ENCODE measurements at regions not wholly inside any gene's neighbourhood (a gene's known extent, or its start where the extent isn't known, plus 50 kb on each side); places are given as distances from the start of the nearest gene placed in this dataset.
"Not testable (repeated sequence)": the region's sequence is repeated elsewhere in the genome, so short reads cannot be mapped to it uniquely, and the experiment has no call there.

DNA sequence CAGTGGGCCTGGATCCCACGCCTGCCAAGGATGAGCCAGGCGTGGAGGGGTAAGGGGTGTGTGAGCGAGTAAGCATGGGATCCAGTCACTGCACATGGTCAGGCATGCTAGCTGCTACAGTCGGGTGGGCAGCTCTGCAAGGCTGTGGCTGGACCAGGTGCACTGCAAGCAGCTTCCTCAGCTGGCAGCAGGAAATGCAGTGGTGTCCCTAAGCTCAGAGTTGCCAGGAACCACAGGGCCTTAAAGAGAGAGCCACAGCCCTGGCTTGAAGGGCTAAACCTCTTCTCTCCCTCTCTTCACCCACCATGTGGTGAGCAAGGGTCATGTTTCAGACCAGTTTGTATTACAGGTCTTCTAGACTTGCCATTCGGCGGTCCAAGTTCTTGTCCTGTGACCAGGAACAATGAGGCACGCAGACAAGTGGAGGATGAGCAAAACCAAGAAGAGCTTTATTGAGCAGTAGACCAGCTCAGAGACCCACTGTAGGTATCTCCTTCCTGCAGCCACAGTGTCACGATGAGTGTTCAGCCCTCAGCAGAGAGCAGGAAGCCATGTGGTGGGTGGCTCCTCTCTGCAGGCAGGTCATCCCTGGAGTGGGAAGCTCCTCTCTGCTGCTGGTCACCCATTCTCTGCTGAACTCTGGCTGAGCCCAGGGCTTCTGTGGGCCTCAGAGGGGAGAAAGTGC is 511.9 kb downstream of the PYDC2 start:
- DNase-seq: no peak

DNA sequence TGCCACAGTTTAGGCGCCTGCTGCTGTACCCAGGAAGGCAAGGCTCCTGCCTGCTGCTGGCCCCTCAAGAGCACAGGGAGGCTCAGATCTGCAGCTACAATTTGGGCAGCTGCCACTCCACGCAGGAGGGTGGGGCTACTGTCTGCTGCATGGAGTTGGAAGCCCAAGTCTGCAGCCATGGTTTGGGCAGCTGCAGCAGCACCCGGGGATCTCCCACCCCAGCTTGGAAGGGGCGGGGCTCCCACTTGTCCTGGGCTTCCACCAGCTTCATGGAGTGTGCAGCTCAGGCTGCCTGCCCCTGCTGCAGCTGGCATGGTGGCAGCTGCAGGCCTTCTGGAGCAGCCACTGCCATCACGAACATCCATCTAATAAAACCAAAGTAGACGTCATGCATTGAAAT is 512.9 kb downstream of the PYDC2 start:
- DNase-seq: no peak

DNA sequence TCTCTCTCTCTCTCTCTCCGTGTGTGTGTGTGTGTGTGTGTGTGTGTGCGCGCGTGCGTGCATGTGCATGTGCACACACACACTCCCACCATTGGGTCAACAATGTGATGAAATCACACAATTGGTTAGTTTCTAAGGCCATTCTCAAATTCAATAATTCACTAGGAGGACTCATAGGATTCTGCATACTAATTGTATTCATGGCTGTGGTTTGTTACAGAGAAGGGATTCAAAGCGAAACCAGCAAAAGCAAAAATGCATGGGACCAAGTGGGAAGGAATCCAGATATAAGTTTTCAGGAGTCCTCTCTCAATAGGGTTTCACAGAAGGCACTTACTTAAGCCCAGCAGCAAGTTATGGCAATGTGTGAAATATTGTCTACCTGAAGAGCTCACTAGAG is 515.0 kb downstream of the PYDC2 start:
- DNase-seq: no peak

- DNase-seq: no peak
Measured at GRCh38 chr3:191980443-191980842, 519.5 kb downstream of the PYDC2 start.

DNA sequence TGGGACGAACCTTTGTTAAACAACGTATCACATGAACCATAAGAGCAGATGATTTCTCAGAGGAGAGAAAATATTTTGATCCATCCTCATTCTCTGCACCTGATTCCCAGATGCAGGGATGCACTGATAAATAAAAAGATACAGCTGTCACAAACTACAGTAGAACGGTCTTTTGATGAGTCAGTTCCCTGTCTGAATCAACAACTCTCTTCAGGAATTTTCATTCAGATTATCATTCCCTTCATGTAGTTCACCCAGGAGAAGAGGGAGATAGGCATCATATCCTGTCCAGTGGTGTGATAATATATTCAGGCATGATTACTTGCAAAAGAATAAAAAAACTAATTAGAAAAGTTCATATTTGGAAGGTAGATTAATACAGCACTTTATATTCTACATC is 521.5 kb downstream of the PYDC2 start:
- no peak for DNase-seq

- no peak for DNase-seq
Measured at GRCh38 chr3:191985691-191986090, 524.7 kb downstream of the PYDC2 start.

DNA sequence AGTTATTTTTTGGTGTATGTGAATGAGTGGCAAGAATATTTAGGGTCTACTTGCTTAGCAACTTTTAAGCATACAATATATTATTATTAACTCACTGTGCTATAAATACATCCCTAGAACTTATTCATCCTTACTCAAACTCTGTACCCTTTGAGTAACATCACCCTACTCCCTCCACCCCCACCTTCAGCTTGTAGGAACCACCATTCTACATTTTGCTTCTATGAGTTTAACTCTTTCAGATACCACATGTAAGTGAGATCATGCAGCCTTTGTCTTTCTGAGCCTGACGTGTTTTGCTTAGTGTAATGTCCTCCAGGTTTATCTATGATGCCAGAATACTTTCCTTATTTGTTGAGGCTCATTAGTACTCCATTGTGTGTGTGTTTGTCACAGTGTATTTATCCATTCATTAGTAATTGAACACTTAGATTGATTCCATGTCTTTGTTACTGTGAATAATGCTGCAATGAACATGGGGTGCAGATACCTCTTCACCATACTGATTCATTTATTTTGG is 526.9 kb downstream of the PYDC2 start:
- DNase-seq: peak; percentile 8

- DNase-seq: not testable (repeated sequence)
Measured at GRCh38 chr3:191993952-191994351, 533.0 kb downstream of the PYDC2 start.

- no peak for DNase-seq
Measured at GRCh38 chr3:191997093-191997492, 536.1 kb downstream of the PYDC2 start.

- no peak for DNase-seq
Measured at GRCh38 chr3:191997579-191998268, 536.8 kb downstream of the PYDC2 start.

GRCh38 chr3:192001218-192001617 is 540.3 kb downstream of the PYDC2 start:
- no peak for DNase-seq

DNA sequence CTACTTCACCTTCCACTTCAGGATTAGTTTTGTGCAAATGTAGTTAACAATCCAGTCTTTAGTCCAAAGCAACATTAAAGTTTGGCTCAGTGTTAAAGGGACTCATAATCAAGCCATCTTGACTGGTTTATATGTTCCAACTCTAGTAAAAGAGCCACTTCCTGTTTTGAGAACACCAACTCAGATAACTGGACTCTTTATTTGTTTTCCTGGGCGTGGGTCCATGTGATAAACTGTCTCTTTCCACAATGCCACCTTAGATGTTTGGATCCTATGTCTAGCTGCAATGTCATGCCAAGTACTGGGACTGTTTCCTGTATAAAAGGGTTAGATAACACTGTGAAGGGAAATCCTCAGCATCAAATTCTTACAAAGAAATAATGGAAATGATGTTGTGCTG is 545.0 kb downstream of the PYDC2 start:
- DNase-seq: no peak

DNA sequence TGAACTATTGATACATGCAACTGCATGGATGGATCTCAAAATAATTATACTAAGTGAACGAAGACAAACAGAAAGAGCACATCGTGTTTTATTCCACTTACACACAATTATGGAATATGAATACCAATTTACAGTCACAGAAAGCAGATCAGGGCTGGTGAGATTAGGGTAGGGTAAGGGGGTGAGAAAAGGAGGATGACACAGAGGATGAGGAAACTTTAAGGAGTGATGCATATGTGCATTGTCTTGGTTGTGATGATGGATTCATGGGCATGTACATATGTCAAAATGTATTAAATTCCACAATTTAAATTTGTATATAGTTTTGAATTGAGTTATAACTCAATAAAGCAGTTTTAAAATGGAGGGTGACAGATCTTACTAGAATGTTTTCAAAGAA is 548.9 kb downstream of the PYDC2 start:
- DNase-seq: no peak

DNA sequence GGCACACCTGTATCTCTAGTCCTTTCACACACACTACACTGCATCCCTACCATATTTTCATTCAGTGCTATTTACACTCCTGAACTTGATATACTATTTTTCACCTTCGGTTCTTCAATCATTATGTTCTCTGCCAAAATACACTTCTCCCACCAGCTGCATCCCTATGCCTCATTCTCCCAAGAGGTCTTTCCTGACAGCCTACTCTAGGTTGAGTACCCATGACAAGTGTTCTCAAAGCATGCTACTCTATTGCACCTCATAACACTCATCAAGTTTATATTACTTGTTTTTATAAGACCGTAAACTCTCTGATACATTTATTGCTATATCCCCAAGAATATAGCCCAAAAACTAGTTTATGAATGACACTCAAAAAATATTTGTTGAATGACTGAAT is 549.5 kb downstream of the PYDC2 start:
- DNase-seq: peak; percentile 3

- DNase-seq: no peak
Measured at GRCh38 chr3:192011137-192011536, 550.2 kb downstream of the PYDC2 start.

- no peak for DNase-seq
Measured at GRCh38 chr3:192013110-192013509, 552.1 kb downstream of the PYDC2 start.

GRCh38 chr3:192022412-192022811 is 561.4 kb downstream of the PYDC2 start:
- DNase-seq: no peak

- no peak for DNase-seq
Measured at GRCh38 chr3:192024751-192025150, 563.8 kb downstream of the PYDC2 start.

DNA sequence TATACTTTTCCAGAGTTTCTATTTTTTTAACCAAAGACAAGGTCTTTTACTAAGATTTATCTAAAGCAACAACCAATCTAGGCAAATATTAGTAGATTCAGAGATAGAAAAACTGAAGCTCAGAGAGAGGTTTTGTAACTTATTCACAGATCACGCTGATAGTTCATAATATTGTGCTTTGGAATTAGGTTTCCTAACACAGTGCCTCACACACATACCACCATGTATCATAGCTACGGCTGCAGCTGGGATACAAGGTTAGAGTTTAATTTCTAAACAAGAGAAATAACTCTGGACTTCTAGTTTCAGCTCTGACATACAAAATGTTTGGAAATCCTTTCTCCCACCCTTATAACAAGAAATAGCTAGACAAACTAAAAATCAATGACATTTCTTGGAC is 565.7 kb downstream of the PYDC2 start:
- no peak for DNase-seq

- no peak for DNase-seq
Measured at GRCh38 chr3:192031941-192032340, 571.0 kb downstream of the PYDC2 start.

GRCh38 chr3:192033246-192033645 is 572.3 kb downstream of the PYDC2 start:
- DNase-seq: no peak

GRCh38 chr3:192038726-192039125 is 577.8 kb downstream of the PYDC2 start:
- DNase-seq: no peak

DNA sequence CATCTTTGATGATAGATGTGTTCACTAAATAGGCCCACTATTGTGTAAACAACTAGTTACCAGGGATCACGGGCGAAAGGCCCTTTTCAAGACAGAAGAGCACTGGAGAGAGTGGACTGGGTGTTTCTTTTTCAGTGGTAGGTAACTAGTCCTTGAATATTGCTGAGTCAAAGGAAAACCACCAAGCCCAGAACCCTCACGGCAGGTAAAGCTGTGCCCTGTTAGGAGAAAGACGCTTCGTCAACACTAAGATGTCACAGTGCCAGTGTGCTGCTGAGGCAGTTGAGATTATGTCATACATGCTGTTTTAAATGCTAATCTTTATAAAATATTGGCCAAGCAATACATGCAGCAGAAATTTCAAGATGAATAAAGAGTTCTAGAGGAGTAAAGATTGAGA is 578.6 kb downstream of the PYDC2 start:
- DNase-seq: no peak

GRCh38 chr3:192040282-192041043 is 579.5 kb downstream of the PYDC2 start:
- no peak for DNase-seq
